ENCODE measurements at regions not wholly inside any gene's neighbourhood (a gene's known extent, or its start where the extent isn't known, plus 50 kb on each side); places are given as distances from the start of the nearest gene placed in this dataset.

- no peaks in the 10 kb centered on the region for H3K9me3 ChIP-seq (ENCODE audit: insufficient read depth, low read depth, low read length)
- no peak overlapping the region for H3K4me3 ChIP-seq (ENCODE audit: insufficient read depth, low read depth, low read length)
- Mint-ChIP-seq H3K27me3 (ENCODE audit: low read depth, unreplicated experiment) (peaks cover 5% of the 10 kb centered on the region), H3K27ac (ENCODE audit: unreplicated experiment) (no peak overlapping the region), H3K36me3 (ENCODE audit: low read depth, unreplicated experiment) (no peaks in the 10 kb centered on the region), H3K4me3 (ENCODE audit: unreplicated experiment) (no peak overlapping the region), H3K9me3 (ENCODE audit: unreplicated experiment) (peaks cover 3% of the 10 kb centered on the region), H3K4me1 (ENCODE audit: low read depth, unreplicated experiment) (no peaks in the 10 kb centered on the region)
- no peaks in the 10 kb centered on the region for H4K20me1 ChIP-seq (ENCODE audit: insufficient read depth, low read length)
- H3K27ac ChIP-seq (ENCODE audit: low read depth, low read length), result no peak overlapping the region
- TF ChIP-seq EZH2 (IDR thresholded peaks at IDR 0.05; ENCODE audit: insufficient read depth, low read length) (no peak), CTCF (IDR thresholded peaks at IDR 0.05; ENCODE audit: insufficient read depth, low read depth, low read length) (no peak)
- H3K4me1 ChIP-seq (ENCODE audit: insufficient read depth, low read length), result no peaks in the 10 kb centered on the region
- no peak overlapping the region for H2AFZ ChIP-seq (ENCODE audit: low read depth, low read length)
- no peak overlapping the region for H3K4me2 ChIP-seq (ENCODE audit: low read length)
- H3K79me2 ChIP-seq (ENCODE audit: insufficient read depth, low read length), result no peaks in the 10 kb centered on the region
- H3K36me3 ChIP-seq (ENCODE audit: insufficient read depth, low read length), result no peaks in the 10 kb centered on the region
- FAIRE-seq (no peak), DNase-seq (ENCODE audit: low read depth) (no peak)
- H3K9ac ChIP-seq (ENCODE audit: low read length), result no peak overlapping the region
- H3K27me3 ChIP-seq (ENCODE audit: insufficient read depth, low read length), result no peaks in the 10 kb centered on the region
Observed at GRCh38 chr15:93438310-93438709, 349.3 kb upstream of the RGMA start.

- Mint-ChIP-seq H3K9me3 (ENCODE audit: unreplicated experiment) (peaks cover 1% of the 10 kb centered on the region), H3K27ac (ENCODE audit: unreplicated experiment) (no peak overlapping the region), H3K27me3 (ENCODE audit: low read depth, unreplicated experiment) (peaks cover 3% of the 10 kb centered on the region), H3K4me3 (ENCODE audit: unreplicated experiment) (no peak overlapping the region), H3K36me3 (ENCODE audit: low read depth, unreplicated experiment) (no peaks in the 10 kb centered on the region), H3K4me1 (ENCODE audit: low read depth, unreplicated experiment) (peaks cover 11% of the 10 kb centered on the region)
- Histone ChIP-seq H3K9me3 (ENCODE audit: insufficient read depth, low read depth, low read length) (no peaks in the 10 kb centered on the region), H3K4me3 (ENCODE audit: insufficient read depth, low read depth, low read length) (no peak overlapping the region), H3K4me1 (ENCODE audit: insufficient read depth, low read length) (no peaks in the 10 kb centered on the region), H3K9ac (ENCODE audit: low read length) (no peak overlapping the region), H3K79me2 (ENCODE audit: insufficient read depth, low read length) (no peaks in the 10 kb centered on the region), H4K20me1 (ENCODE audit: insufficient read depth, low read length) (no peaks in the 10 kb centered on the region), H3K27ac (ENCODE audit: low read depth, low read length) (no peak overlapping the region), H3K4me2 (ENCODE audit: low read length) (no peak overlapping the region), H3K27me3 (ENCODE audit: insufficient read depth, low read length) (no peaks in the 10 kb centered on the region), H3K36me3 (ENCODE audit: insufficient read depth, low read length) (no peaks in the 10 kb centered on the region), H2AFZ (ENCODE audit: low read depth, low read length) (no peak overlapping the region)
- TF ChIP-seq CTCF (IDR thresholded peaks at IDR 0.05; ENCODE audit: insufficient read depth, low read depth, low read length), result no peak
- TF ChIP-seq EZH2 (IDR thresholded peaks at IDR 0.05; ENCODE audit: insufficient read depth, low read length), result no peak
- FAIRE-seq (no peak), DNase-seq (ENCODE audit: low read depth) (no peak)
Observed at GRCh38 chr15:93432474-93432873, 343.5 kb upstream of the RGMA start.

- Histone ChIP-seq H3K27me3 (ENCODE audit: insufficient read depth, low read length) (no peaks in the 10 kb centered on the region), H3K27ac (ENCODE audit: low read depth, low read length) (no peak overlapping the region), H3K36me3 (ENCODE audit: insufficient read depth, low read length) (no peaks in the 10 kb centered on the region), H3K79me2 (ENCODE audit: insufficient read depth, low read length) (no peaks in the 10 kb centered on the region), H2AFZ (ENCODE audit: low read depth, low read length) (no peak overlapping the region), H3K9ac (ENCODE audit: low read length) (no peak overlapping the region), H3K9me3 (ENCODE audit: insufficient read depth, low read depth, low read length) (no peaks in the 10 kb centered on the region), H3K4me3 (ENCODE audit: insufficient read depth, low read depth, low read length) (no peak overlapping the region), H3K4me2 (ENCODE audit: low read length) (no peak overlapping the region), H3K4me1 (ENCODE audit: insufficient read depth, low read length) (no peaks in the 10 kb centered on the region), H4K20me1 (ENCODE audit: insufficient read depth, low read length) (no peaks in the 10 kb centered on the region)
- Mint-ChIP-seq H3K27ac (ENCODE audit: unreplicated experiment) (no peak overlapping the region), H3K9me3 (ENCODE audit: unreplicated experiment) (peaks cover 3% of the 10 kb centered on the region), H3K27me3 (ENCODE audit: low read depth, unreplicated experiment) (peaks cover 11% of the 10 kb centered on the region), H3K36me3 (ENCODE audit: low read depth, unreplicated experiment) (no peaks in the 10 kb centered on the region), H3K4me3 (ENCODE audit: unreplicated experiment) (no peak overlapping the region), H3K4me1 (ENCODE audit: low read depth, unreplicated experiment) (peaks cover 11% of the 10 kb centered on the region)
- FAIRE-seq, result no peak
- TF ChIP-seq EZH2 (IDR thresholded peaks at IDR 0.05; ENCODE audit: insufficient read depth, low read length), result no peak
- no peak for TF ChIP-seq CTCF (IDR thresholded peaks at IDR 0.05; ENCODE audit: insufficient read depth, low read depth, low read length)
- no peak for DNase-seq (ENCODE audit: low read depth)
Observed at GRCh38 chr15:93428807-93429351, 339.9 kb upstream of the RGMA start.
